ENCODE measurements at regions not wholly inside any gene's neighbourhood (a gene's known extent, or its start where the extent isn't known, plus 50 kb on each side); places are given as distances from the start of the nearest gene placed in this dataset.

DNA sequence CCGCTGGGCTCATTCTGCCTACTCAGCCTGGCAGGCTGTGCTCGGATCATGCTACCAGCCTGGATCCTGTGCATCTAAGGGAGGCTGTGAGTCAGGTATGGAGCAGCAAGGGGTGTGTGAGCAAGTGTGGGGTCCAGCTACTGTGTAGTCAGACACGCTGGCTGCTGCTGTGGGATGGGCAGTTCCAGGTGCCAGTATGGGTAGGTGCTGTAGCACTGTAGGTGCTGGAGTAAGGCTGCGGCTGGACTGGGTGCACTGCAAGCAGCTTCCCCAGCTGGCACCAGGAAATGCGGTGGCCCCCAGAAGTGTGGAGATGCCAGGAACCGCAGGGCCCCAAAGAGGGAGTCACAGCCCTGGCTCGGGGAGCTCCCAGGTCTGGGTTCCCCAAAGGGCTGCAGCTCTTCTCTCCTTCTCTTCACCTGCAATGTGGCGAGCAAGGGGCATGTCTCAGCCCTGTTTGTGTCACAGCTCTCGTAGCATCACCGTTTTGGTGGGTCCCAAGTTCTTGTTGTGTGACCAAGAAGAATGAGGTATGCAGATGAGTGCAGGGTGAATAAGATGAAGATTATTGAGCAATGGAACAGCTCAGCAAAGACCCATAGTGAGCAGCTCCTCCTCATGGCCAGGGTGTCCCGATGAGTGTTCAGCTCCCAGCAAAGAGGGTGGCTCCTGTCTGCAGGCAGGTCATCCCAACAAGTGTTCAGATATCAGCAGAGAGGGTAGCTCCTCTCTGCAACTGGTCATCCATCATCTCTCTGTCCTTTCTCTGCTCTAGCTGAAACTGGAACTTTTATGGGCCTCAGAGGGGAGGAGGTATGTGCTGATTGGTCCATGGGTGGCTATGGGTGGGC lies 462.9 kb downstream of the TBC1D22A start:
- Histone ChIP-seq H3K4me1 (ENCODE audit: control insufficient read depth in 1 of 2, insufficient read depth in 2 of 2, low read length in 2 of 2) (no peaks in the 10 kb centered on the region), H3K27me3 (ENCODE audit: low read depth, low read length) (no peaks in the 10 kb centered on the region), H3K4me3 (ENCODE audit: low read depth in 1 of 2, low read length in 2 of 2) (no peak overlapping the region), H3K27ac (ENCODE audit: low read length) (no peak overlapping the region), H3K36me3 (ENCODE audit: control insufficient read depth in 1 of 2, insufficient read depth in 2 of 2, low read length in 2 of 2) (no peaks in the 10 kb centered on the region), H3K9me3 (ENCODE audit: control insufficient read depth in 1 of 2, low read length in 2 of 2) (no peaks in the 10 kb centered on the region)

Data from muscle layer of duodenum (tissue), 2 donors.